Activated naive CD8-positive, alpha-beta T cell treated with anti-CD3 and anti-CD28 coated beads for 36 hours (primary cell): ENCODE measurements at regions not wholly inside any gene's neighbourhood (a gene's known extent, or its start where the extent isn't known, plus 50 kb on each side); places are given as distances from the start of the nearest gene placed in this dataset.
"Not testable (repeated sequence)": the region's sequence is repeated elsewhere in the genome, so short reads cannot be mapped to it uniquely, and the experiment has no call there.

Source experiments
- DNase-seq: peaks from one replicate; pipeline ENCODE4 v3.0.0; 2021
- H3K27ac Mint-ChIP-seq: one replicate; pipeline ENCODE4 v1.8.0; 2022; ENCODE audit warnings: mild to moderate bottlenecking, moderate library complexity, mixed read lengths
- H3K27me3 Mint-ChIP-seq: one replicate; pipeline ENCODE4 v1.8.0; 2022; ENCODE audit warnings: mild to moderate bottlenecking, mixed read lengths
- H3K36me3 Mint-ChIP-seq: one replicate; pipeline ENCODE4 v1.8.0; 2021; ENCODE audit warnings: mild to moderate bottlenecking, mixed read lengths
- H3K4me1 Mint-ChIP-seq: one replicate; pipeline ENCODE4 v1.8.0; 2021; ENCODE audit warnings: mixed read lengths
- H3K4me3 Mint-ChIP-seq: one replicate; pipeline ENCODE4 v1.8.0; 2022; ENCODE audit warnings: mild to moderate bottlenecking, moderate library complexity, mixed read lengths
- H3K9me3 Mint-ChIP-seq: one replicate; pipeline ENCODE4 v1.8.0; 2022; ENCODE audit warnings: mixed read lengths

DNA sequence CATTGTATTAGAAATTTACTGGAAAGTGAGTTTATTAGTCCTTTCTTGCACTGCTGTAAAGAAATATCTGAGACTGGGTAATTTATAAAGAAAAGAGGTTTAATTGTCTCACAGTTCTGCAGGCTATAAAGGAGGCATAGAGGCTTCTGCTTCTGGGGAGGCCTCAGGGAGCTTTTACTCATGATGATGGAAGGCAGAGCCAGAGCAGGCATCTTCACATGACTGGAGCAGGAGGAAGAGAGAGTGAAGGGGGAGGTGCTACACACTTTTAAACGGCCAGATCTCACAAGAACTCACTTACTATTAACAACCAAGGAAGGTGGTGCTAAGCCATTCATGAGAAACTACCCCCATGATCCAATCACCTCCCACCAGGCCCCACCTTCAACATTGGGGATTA, 112.7 kb upstream of the NUTM2F start:
- H3K9me3 Mint-ChIP-seq, H3K27me3 Mint-ChIP-seq, H3K27ac Mint-ChIP-seq, H3K4me3 Mint-ChIP-seq, H3K4me1 Mint-ChIP-seq, DNase-seq: not testable (repeated sequence)
- peaks cover 18% of the 10 kb centered on the region for H3K36me3 Mint-ChIP-seq

DNA sequence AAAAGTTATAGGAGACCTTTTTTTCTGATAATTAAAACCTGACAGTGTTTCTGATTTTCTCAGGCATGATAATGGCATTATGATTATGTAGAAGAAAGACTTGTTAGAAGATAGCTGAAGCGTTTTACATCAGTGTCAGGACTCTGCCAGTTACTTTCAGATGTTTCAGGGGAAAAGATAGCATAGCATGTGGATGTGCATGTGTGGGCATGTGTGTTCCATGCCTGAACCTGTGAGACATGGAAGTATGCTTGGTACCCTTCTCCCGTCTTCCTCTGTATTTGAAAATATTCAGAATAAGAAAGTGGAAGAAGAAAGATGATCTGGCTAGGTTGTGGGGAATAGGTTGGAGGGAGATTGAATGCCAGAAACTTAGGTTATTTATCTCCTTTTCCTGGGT, 113.1 kb upstream of the PCAT7 start:
- no peak for DNase-seq
- H3K27ac Mint-ChIP-seq = no peak overlapping the region

GRCh38 chr9:94443032-94443722, 111.7 kb upstream of the PCAT7 start:
- H3K27ac Mint-ChIP-seq = no peak overlapping the region
- no peak for DNase-seq
- H3K4me1 Mint-ChIP-seq = peaks cover 2% of the 10 kb centered on the region
- H3K4me3 Mint-ChIP-seq = no peak overlapping the region
- no peaks in the 10 kb centered on the region for H3K27me3 Mint-ChIP-seq
- peaks cover 25% of the 10 kb centered on the region for H3K36me3 Mint-ChIP-seq
- no peaks in the 10 kb centered on the region for H3K9me3 Mint-ChIP-seq

More for the DNA sequence above, 113.1 kb upstream of the PCAT7 start:
- Mint-ChIP-seq H3K36me3 (peaks cover 21% of the 10 kb centered on the region), H3K4me3 (no peak overlapping the region), H3K4me1 (peaks cover 2% of the 10 kb centered on the region), H3K9me3 (no peaks in the 10 kb centered on the region), H3K27me3 (no peaks in the 10 kb centered on the region)

- Mint-ChIP-seq H3K4me3 (no peak overlapping the region), H3K9me3 (no peaks in the 10 kb centered on the region), H3K4me1 (peaks cover 2% of the 10 kb centered on the region), H3K27ac (no peak overlapping the region), H3K36me3 (peaks cover 27% of the 10 kb centered on the region), H3K27me3 (no peaks in the 10 kb centered on the region)
- DNase-seq = no peak
Measured at GRCh38 chr9:94445863-94446262, 109.0 kb upstream of the PCAT7 start.

DNA sequence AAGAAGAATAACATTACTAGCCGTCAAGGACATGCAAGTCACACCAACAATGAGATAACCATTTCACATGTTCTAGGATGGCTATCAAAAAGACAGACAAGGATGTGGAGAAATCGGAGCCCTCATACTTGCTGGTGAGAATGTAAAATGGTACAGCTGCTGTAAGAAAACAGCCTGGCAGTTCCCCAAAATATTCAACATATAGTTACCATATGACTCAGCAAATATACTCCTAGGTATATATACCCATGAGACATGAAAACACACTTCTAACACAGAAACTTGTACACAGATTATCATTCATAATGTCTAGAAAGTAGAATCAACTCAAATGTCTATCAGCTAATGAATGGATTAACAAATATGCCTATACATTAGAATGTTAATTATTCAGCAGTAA, 105.4 kb upstream of the PCAT7 start:
- H3K9me3 Mint-ChIP-seq = no peaks in the 10 kb centered on the region
- H3K4me1 Mint-ChIP-seq = no peaks in the 10 kb centered on the region
- DNase-seq = no peak
- no peak overlapping the region for H3K4me3 Mint-ChIP-seq
- H3K27ac Mint-ChIP-seq = no peak overlapping the region
- peaks cover 31% of the 10 kb centered on the region for H3K36me3 Mint-ChIP-seq
- H3K27me3 Mint-ChIP-seq = no peaks in the 10 kb centered on the region

DNA sequence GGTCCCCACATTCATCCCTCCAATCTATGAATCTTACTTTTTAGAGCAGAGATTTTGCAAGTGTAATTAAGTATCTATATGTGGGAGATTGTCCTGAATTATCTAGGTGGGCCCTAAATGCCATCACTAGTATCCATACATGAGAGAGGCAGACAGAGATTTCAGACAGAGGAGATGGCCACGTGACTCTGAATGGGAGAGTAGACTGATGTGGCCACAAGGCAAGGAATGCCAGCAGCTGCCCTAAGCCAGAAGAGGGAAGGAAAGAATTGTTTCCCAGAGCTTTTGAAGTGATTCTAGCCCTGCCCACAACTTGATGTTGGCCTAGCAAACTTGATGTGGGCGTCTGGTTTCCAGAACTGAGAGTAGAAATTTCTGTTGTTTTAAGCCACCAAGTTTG, 90.1 kb upstream of the PCAT7 start:
- no peak overlapping the region for H3K27ac Mint-ChIP-seq

DNA sequence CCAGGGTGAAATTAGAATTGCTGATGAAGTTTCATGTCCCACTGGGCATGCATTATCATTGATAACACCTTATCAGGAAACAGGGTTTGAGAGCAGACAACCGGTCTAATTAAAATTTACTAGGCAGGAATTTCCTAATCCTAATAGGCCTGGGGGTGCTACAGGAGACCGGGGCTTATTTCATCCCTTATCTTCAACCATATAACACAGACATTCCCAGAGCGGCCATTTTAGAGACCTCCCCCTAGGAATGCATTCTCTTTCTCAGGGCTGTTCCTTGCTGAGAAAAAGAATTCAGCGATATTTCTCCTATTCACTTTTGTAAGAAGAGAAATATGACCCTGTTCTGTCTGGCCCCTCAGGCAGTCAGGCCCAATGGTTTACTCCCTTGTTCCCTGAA, 82.8 kb upstream of the PCAT7 start:
- DNase-seq, H3K4me1 Mint-ChIP-seq, H3K36me3 Mint-ChIP-seq, H3K4me3 Mint-ChIP-seq, H3K27ac Mint-ChIP-seq: not testable (repeated sequence)
- Mint-ChIP-seq H3K27me3 (peaks cover 12% of the 10 kb centered on the region), H3K9me3 (peaks cover 28% of the 10 kb centered on the region)

More for the DNA sequence above, 90.1 kb upstream of the PCAT7 start:
- peaks cover 39% of the 10 kb centered on the region for H3K9me3 Mint-ChIP-seq
- no peak overlapping the region for H3K4me3 Mint-ChIP-seq
- no peak for DNase-seq
- no peaks in the 10 kb centered on the region for H3K27me3 Mint-ChIP-seq
- H3K4me1 Mint-ChIP-seq = peaks cover 3% of the 10 kb centered on the region
- peaks cover 34% of the 10 kb centered on the region for H3K36me3 Mint-ChIP-seq

DNA sequence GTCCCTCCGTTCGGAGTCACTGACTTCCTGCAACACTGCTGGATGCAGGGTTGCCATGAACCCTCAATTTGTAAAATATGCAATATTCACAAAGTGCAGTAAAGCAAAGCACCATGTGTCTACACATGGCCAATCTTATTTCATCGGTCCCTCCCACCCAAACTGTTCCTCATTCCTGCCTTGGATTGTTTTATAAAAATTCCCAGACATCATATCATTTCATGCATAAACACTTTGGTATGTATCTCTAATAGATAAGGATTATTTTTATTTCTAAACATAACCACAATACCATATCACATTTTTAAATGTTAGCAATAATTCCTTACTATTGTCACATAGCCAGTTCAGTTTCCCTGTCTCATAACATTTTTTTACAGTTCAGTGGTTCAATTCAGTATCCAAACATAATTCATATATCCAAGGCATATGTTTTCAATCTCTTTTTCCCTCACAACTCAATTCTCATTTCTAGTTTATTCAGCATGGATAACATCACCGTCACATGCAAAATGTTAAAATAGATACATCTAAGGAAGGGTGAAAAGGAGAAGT, 82.0 kb upstream of the PCAT7 start:
- Mint-ChIP-seq H3K9me3 (peaks cover 22% of the 10 kb centered on the region), H3K4me1 (no peaks in the 10 kb centered on the region), H3K4me3 (no peak overlapping the region), H3K27ac (no peak overlapping the region), H3K27me3 (peaks cover 12% of the 10 kb centered on the region), H3K36me3 (peaks cover 2% of the 10 kb centered on the region)
- no peak for DNase-seq

- no peak overlapping the region for H3K27ac Mint-ChIP-seq
- DNase-seq = no peak
- H3K4me3 Mint-ChIP-seq = no peak overlapping the region
- H3K9me3 Mint-ChIP-seq = no peaks in the 10 kb centered on the region
- no peaks in the 10 kb centered on the region for H3K4me1 Mint-ChIP-seq
- H3K27me3 Mint-ChIP-seq = peaks cover 12% of the 10 kb centered on the region
- no peaks in the 10 kb centered on the region for H3K36me3 Mint-ChIP-seq
Measured at GRCh38 chr9:94478755-94479730, 75.8 kb upstream of the PCAT7 start.

GRCh38 chr9:94479757-94480156, 75.1 kb upstream of the PCAT7 start:
- H3K9me3 Mint-ChIP-seq = no peaks in the 10 kb centered on the region
- no peak overlapping the region for H3K27ac Mint-ChIP-seq
- DNase-seq = no peak
- no peak overlapping the region for H3K4me3 Mint-ChIP-seq
- peaks cover 8% of the 10 kb centered on the region for H3K27me3 Mint-ChIP-seq
- H3K36me3 Mint-ChIP-seq = no peaks in the 10 kb centered on the region
- H3K4me1 Mint-ChIP-seq = no peaks in the 10 kb centered on the region

DNA sequence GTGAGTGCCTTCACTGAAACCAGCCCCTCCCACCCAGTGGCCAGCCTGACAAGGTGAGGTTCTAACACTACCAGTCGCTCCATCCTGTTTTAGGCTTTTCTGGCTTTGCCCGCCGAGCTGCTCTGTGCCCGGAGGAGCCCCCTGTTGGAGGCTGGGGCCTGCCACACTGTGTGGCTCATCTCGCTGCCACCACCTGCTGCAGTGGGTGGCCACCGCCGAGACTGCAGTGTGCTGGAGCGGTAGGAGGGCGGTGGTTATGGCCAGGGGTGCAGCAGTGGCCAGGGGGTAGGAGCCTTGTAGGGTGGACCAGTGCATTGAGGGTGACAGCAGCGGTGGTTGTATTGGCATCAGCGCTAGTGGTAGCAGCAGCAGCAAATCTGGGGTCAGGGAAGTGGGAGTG, 74.7 kb upstream of the PCAT7 start:
- Mint-ChIP-seq H3K4me3 (no peak overlapping the region), H3K36me3 (no peaks in the 10 kb centered on the region)

GRCh38 chr9:94482110-94482509, 72.8 kb upstream of the PCAT7 start:
- H3K4me1 Mint-ChIP-seq = no peaks in the 10 kb centered on the region
- H3K27ac Mint-ChIP-seq = no peak overlapping the region
- no peak overlapping the region for H3K4me3 Mint-ChIP-seq
- DNase-seq = no peak
- H3K27me3 Mint-ChIP-seq = peaks cover 3% of the 10 kb centered on the region
- H3K36me3 Mint-ChIP-seq = no peaks in the 10 kb centered on the region
- no peaks in the 10 kb centered on the region for H3K9me3 Mint-ChIP-seq

More for the DNA sequence above, 74.7 kb upstream of the PCAT7 start:
- DNase-seq = no peak
- no peaks in the 10 kb centered on the region for H3K9me3 Mint-ChIP-seq
- peaks cover 10% of the 10 kb centered on the region for H3K27me3 Mint-ChIP-seq
- no peak overlapping the region for H3K27ac Mint-ChIP-seq
- H3K4me1 Mint-ChIP-seq = no peaks in the 10 kb centered on the region

DNA sequence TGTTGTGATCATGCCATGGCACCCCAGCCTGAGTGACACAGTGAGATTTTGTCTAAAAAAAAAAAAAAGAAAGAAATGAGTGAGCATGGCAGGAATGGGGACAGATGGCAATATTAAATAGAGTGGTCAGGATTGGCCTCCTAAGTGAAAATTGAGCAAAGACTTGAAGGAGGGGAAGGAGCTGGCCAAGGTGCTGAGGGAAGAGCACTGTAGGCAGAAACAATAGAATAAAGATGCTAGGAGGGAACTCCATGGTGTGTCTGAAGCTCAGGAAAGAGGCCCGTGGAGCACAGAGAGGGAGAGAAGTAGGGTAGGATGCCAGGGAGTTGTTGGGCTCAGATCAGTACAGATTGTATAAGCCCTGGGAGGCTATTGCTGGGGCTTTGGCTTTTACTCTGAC, 64.4 kb upstream of the PCAT7 start:
- Mint-ChIP-seq H3K9me3 (no peaks in the 10 kb centered on the region), H3K27me3 (peaks cover 11% of the 10 kb centered on the region), H3K36me3 (no peaks in the 10 kb centered on the region), H3K4me3 (no peak overlapping the region), H3K27ac (no peak overlapping the region), H3K4me1 (no peaks in the 10 kb centered on the region)
- DNase-seq = no peak

DNA sequence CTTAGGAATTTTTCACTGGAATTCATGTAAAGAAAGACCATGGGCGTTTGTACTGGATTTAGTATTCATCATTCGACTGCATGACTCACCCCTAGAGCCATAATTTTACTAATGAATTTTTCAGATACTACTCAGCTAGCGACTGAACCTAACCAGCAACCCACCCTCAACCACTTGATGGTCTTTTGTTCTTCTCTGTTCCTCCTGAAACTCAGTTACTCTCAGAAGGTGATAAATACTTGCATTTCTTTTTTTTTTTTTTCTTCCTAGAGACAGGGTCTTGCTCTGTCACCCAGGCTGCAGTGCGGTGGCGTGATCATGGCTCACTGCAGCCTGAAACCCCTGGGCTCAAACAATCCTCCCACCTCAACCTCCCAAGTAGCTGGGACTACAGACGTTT, 62.8 kb upstream of the PCAT7 start:
- not testable (repeated sequence) for H3K4me3 Mint-ChIP-seq, H3K9me3 Mint-ChIP-seq, DNase-seq, H3K4me1 Mint-ChIP-seq, H3K36me3 Mint-ChIP-seq, H3K27ac Mint-ChIP-seq
- peaks cover 11% of the 10 kb centered on the region for H3K27me3 Mint-ChIP-seq

DNA sequence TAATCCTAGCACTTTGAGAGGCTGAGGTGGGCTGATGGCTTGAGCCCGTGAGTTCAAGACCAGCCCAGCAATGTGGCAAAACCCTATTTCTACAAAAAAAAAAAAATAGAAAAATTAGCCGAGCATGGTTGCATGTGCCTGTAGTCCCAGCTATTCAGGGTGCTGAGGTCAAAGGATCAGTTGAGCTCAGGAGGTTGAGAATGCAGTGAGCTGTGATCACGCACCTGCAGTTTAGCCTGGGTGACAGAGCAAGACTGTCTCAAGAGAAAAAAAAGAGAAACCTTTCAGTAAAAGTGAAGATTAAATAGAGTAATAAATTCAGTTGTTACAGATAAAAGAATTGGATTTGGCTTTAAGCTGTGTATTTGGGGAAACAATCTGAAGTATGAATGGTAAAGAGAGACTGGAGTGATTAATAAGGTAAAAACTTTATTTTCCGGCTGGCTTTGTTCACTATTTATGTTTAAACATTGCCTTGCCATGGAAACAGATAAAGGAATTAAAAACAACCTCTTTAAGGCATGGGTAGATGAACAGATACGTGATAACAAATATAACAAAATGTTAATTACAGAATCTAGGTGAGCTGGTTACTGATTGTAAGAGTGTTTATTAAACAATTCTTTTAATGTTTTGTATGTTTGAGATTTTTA, 56.0 kb upstream of the PCAT7 start:
- Mint-ChIP-seq H3K27ac (no peak overlapping the region), H3K4me1 (no peaks in the 10 kb centered on the region), H3K9me3 (no peaks in the 10 kb centered on the region), H3K4me3 (no peak overlapping the region), H3K36me3 (no peaks in the 10 kb centered on the region), H3K27me3 (peaks cover 8% of the 10 kb centered on the region)
- DNase-seq = no peak
